ENCODE measurements at regions not wholly inside any gene's neighbourhood (a gene's known extent, or its start where the extent isn't known, plus 50 kb on each side); places are given as distances from the start of the nearest gene placed in this dataset.
"Not testable (repeated sequence)": the region's sequence is repeated elsewhere in the genome, so short reads cannot be mapped to it uniquely, and the experiment has no call there.

DNA sequence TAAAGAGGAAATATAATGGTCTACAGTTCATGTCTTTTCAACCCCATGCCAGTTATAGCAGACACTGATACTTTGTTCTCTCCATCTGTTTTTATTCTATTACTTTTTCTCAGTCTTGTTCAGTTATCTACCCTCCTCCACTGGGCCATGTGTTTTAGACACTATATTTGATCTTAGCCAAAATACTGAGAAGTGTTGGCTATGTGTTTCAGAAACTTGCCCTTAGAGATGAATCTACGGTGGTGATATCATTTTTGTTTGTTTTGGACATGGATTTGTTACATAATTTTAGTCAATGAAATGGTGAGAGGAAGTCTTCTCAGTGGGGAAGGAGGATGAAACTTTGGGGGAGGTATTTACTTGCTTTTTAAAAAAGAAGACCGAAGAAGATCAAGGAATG, 211.5 kb upstream of the DDX53 start:
- TF ChIP-seq TAF1 (IDR thresholded peaks at IDR 0.05; ENCODE audit: low read depth, low read length) = no peak
- FAIRE-seq (no peak), DNase-seq (ENCODE audit: insufficient read length, low spot score) (no peak)

DNA sequence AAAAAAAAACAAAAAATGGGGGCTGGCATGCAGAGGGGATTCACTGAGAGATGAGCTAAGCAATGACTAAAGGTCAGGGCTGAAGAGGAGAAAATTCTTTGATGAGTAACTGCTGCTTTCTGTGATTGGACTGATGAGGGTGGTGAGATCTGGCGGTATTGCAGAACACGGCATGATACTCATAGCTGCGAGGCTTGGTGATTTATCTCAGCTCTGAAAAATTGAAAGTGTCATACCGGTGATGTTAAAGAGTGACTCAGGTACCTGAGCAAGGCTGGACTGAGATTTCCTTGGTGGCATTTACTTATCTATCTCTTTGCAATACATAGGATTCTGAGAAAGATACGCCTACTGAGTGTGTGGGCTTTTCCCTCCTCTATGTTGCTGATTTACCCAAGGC, 204.1 kb upstream of the DDX53 start:
- FAIRE-seq (no peak), DNase-seq (ENCODE audit: insufficient read length, low spot score) (no peak)
- TF ChIP-seq SPI1 (IDR thresholded peaks at IDR 0.05; ENCODE audit: low read depth, low read length) (no peak), POLR2AphosphoS5 (IDR thresholded peaks at IDR 0.05; ENCODE audit: low read depth, low read length) (no peak), PAX5 (IDR thresholded peaks at IDR 0.05; ENCODE audit: insufficient read depth, low read length, severe bottlenecking) (no peak), TAF1 (IDR thresholded peaks at IDR 0.05; ENCODE audit: low read depth, low read length) (no peak), POU2F2 (IDR thresholded peaks at IDR 0.05; ENCODE audit: low read depth, low read length) (no peak), POLR2A (IDR thresholded peaks at IDR 0.05; ENCODE audit: low read depth, low read length) (no peak)

DNA sequence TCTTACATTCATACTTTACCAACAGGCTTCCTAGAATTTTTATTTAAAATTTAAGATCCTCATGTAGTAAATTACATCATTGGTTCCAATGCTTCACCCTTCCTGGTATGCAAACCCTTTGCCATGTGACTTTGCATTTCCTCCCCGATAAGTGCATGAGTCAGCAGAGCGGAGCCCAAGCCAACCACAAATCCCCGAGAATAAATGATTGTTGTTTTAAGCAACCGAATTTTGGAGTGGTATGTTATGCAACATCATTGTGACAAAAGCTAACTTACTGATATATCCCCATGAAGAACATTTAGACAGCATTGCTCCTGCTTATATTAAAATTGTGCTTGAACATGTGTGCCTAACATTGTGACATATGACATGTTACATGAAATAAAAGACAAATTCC, 199.4 kb upstream of the DDX53 start:
- TF ChIP-seq SPI1 (IDR thresholded peaks at IDR 0.05; ENCODE audit: low read depth, low read length) (no peak), POU2F2 (IDR thresholded peaks at IDR 0.05; ENCODE audit: low read depth, low read length) (no peak), POLR2A (IDR thresholded peaks at IDR 0.05; ENCODE audit: low read depth, low read length) (no peak), PAX5 (IDR thresholded peaks at IDR 0.05; ENCODE audit: insufficient read depth, low read length, severe bottlenecking) (no peak), POLR2AphosphoS5 (IDR thresholded peaks at IDR 0.05; ENCODE audit: low read depth, low read length) (no peak), TAF1 (IDR thresholded peaks at IDR 0.05; ENCODE audit: low read depth, low read length) (no peak)
- FAIRE-seq (no peak), DNase-seq (ENCODE audit: insufficient read length, low spot score) (no peak)

- DNase-seq (ENCODE audit: insufficient read length, low spot score) = no peak
- TF ChIP-seq POLR2A (IDR thresholded peaks at IDR 0.05; ENCODE audit: low read depth, low read length) (no peak), POU2F2 (IDR thresholded peaks at IDR 0.05; ENCODE audit: low read depth, low read length) (no peak), TAF1 (IDR thresholded peaks at IDR 0.05; ENCODE audit: low read depth, low read length) (no peak), POLR2AphosphoS5 (IDR thresholded peaks at IDR 0.05; ENCODE audit: low read depth, low read length) (no peak), SPI1 (IDR thresholded peaks at IDR 0.05; ENCODE audit: low read depth, low read length) (no peak)
- no peak for FAIRE-seq
These were observed 199.0 kb upstream of the DDX53 start for GRCh38 chrX:22800806-22801205.

- TF ChIP-seq POLR2A (IDR thresholded peaks at IDR 0.05; ENCODE audit: low read depth, low read length) = no peak
- TF ChIP-seq POU2F2 (IDR thresholded peaks at IDR 0.05; ENCODE audit: low read depth, low read length) = no peak
- no peak for TF ChIP-seq SPI1 (IDR thresholded peaks at IDR 0.05; ENCODE audit: low read depth, low read length)
- no peak for TF ChIP-seq POLR2AphosphoS5 (IDR thresholded peaks at IDR 0.05; ENCODE audit: low read depth, low read length)
- DNase-seq (ENCODE audit: insufficient read length, low spot score) (no peak), FAIRE-seq (no peak)
These were observed 196.4 kb upstream of the DDX53 start for GRCh38 chrX:22803353-22803752.

DNA sequence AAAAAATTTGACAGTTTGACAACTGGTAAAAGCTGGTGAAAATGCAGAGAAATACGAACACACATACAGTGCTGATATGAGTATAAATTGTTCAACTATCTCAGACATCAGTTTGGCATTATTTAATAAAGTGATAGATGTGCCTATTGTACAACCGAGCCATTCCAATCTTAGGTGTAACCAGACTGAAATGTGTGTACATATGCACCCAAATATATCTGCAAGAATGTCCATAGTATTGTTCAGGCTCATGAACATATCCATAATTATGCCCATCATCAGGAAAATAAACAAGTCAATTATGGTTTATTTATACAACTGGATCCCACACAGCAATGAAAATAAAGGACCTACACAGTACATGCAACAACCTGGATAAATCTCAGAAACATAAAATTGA, 188.9 kb upstream of the DDX53 start:
- DNase-seq (ENCODE audit: insufficient read length, low spot score) (no peak), FAIRE-seq (no peak)
- no peak for TF ChIP-seq SPI1 (IDR thresholded peaks at IDR 0.05; ENCODE audit: low read depth, low read length)
- no peak for TF ChIP-seq POLR2A (IDR thresholded peaks at IDR 0.05; ENCODE audit: low read depth, low read length)
- TF ChIP-seq PAX5 (IDR thresholded peaks at IDR 0.05; ENCODE audit: insufficient read depth, low read length, severe bottlenecking) = no peak
- TF ChIP-seq POU2F2 (IDR thresholded peaks at IDR 0.05; ENCODE audit: low read depth, low read length) = no peak
- no peak for TF ChIP-seq TAF1 (IDR thresholded peaks at IDR 0.05; ENCODE audit: low read depth, low read length)
- TF ChIP-seq POLR2AphosphoS5 (IDR thresholded peaks at IDR 0.05; ENCODE audit: low read depth, low read length) = no peak

DNA sequence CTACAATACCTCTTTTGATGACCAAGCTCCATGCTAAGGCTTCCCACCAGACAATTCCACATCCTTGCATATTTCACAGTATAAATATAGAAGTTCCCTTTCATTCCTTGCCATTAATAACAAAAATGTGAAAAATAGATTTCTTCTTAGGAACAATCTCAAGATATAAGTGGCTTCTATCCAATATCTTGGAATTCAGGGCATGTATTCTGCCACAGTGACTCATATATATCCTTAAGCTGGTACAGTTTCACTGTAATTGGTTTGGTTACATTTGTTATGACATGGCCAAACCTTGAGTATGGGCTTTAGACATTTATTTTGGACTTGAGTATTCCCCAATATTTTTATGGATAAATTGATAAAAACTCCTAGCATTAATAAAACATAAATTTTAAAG, 181.7 kb upstream of the DDX53 start:
- no peak for FAIRE-seq
- TF ChIP-seq POLR2AphosphoS5 (IDR thresholded peaks at IDR 0.05; ENCODE audit: low read depth, low read length) (no peak), POLR2A (IDR thresholded peaks at IDR 0.05; ENCODE audit: low read depth, low read length) (no peak), POU2F2 (IDR thresholded peaks at IDR 0.05; ENCODE audit: low read depth, low read length) (no peak), PAX5 (IDR thresholded peaks at IDR 0.05; ENCODE audit: insufficient read depth, low read length, severe bottlenecking) (no peak), SPI1 (IDR thresholded peaks at IDR 0.05; ENCODE audit: low read depth, low read length) (no peak), TAF1 (IDR thresholded peaks at IDR 0.05; ENCODE audit: low read depth, low read length) (no peak)
- DNase-seq (ENCODE audit: insufficient read length, low spot score) = no peak

- no peak for FAIRE-seq
- no peak for DNase-seq (ENCODE audit: insufficient read length, low spot score)
- no peak for TF ChIP-seq SPI1 (IDR thresholded peaks at IDR 0.05; ENCODE audit: low read depth, low read length)
These were observed 144.1 kb upstream of the DDX53 start for GRCh38 chrX:22855693-22856092.

GRCh38 chrX:22859642-22860041, 140.1 kb upstream of the DDX53 start:
- no peak for TF ChIP-seq POU2F2 (IDR thresholded peaks at IDR 0.05; ENCODE audit: low read depth, low read length)
- TF ChIP-seq POLR2AphosphoS5 (IDR thresholded peaks at IDR 0.05; ENCODE audit: low read depth, low read length) = no peak
- TF ChIP-seq PAX5 (IDR thresholded peaks at IDR 0.05; ENCODE audit: insufficient read depth, low read length, severe bottlenecking) = no peak
- TF ChIP-seq SPI1 (IDR thresholded peaks at IDR 0.05; ENCODE audit: low read depth, low read length) = no peak
- TF ChIP-seq POLR2A (IDR thresholded peaks at IDR 0.05; ENCODE audit: low read depth, low read length) = no peak
- no peak for TF ChIP-seq TAF1 (IDR thresholded peaks at IDR 0.05; ENCODE audit: low read depth, low read length)
- no peak for DNase-seq (ENCODE audit: insufficient read length, low spot score)
- FAIRE-seq = no peak

DNA sequence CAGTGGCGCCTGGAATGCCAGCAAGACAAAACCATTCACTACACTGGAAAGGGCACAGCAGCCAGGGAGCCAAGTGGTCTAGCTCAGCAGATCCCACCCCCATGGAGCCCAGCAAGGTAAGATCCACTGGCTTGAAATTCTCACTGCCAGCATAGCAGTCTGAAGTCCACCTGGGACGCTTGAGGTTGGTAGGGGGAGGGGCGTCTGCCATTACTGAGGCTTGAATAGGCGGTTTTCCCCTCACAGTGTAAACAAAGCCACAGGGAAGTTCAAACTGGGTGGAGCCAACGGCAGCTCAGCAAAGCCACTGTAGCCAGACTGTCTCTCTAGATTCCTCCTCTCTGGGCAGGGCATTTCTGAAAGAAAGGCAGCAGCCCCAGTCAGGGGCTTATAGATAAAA, 133.0 kb upstream of the DDX53 start:
- not testable (repeated sequence) for DNase-seq (ENCODE audit: insufficient read length, low spot score); FAIRE-seq

- no peak for TF ChIP-seq POLR2AphosphoS5 (IDR thresholded peaks at IDR 0.05; ENCODE audit: low read depth, low read length)
- no peak for TF ChIP-seq TAF1 (IDR thresholded peaks at IDR 0.05; ENCODE audit: low read depth, low read length)
- no peak for TF ChIP-seq SPI1 (IDR thresholded peaks at IDR 0.05; ENCODE audit: low read depth, low read length)
- TF ChIP-seq PAX5 (IDR thresholded peaks at IDR 0.05; ENCODE audit: insufficient read depth, low read length, severe bottlenecking) = no peak
- TF ChIP-seq POLR2A (IDR thresholded peaks at IDR 0.05; ENCODE audit: low read depth, low read length) = no peak
- TF ChIP-seq POU2F2 (IDR thresholded peaks at IDR 0.05; ENCODE audit: low read depth, low read length) = no peak
- DNase-seq (ENCODE audit: insufficient read length, low spot score) (no peak), FAIRE-seq (no peak)
These were observed 117.2 kb upstream of the DDX53 start for GRCh38 chrX:22882543-22882942.

Data from GM12891 (cell line).